NCI-H345 treated with DMSO at 0.1 percent for 48 hours (cell line): ENCODE measurements at regions not wholly inside any gene's neighbourhood (a gene's known extent, or its start where the extent isn't known, plus 50 kb on each side); places are given as distances from the start of the nearest gene placed in this dataset.
"Not testable (repeated sequence)": the region's sequence is repeated elsewhere in the genome, so short reads cannot be mapped to it uniquely, and the experiment has no call there.

ENCODE experiments used
- DNase-seq: peaks from one replicate; lab custom pipeline; 2025; ENCODE audit not compliant: unreplicated experiment; lab: John Stamatoyannopoulos, UW

GRCh38 chr6:1009103-1009502, 302.8 kb upstream of the FOXQ1 start:
- no peak for DNase-seq

DNA sequence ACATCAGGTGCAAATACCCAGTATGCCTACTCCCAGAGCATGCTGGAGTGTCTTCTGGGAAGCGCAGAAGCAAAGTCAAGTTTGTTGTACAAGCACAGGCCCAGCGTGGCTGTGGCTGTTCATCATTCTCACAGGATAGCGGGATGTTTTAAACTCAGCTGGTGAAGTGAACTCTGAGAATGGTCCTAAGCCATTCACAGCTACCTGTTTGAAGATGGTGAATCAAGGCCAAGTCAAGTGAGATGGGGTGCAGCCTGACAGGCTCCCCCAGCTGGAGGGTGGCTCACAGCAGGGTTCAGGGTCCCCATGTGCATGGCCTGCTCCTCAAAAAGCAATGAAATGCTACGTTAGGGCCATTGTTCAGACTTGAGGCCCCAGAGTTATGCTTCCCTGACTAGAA, 304.7 kb upstream of the FOXQ1 start:
- DNase-seq = no peak

DNA sequence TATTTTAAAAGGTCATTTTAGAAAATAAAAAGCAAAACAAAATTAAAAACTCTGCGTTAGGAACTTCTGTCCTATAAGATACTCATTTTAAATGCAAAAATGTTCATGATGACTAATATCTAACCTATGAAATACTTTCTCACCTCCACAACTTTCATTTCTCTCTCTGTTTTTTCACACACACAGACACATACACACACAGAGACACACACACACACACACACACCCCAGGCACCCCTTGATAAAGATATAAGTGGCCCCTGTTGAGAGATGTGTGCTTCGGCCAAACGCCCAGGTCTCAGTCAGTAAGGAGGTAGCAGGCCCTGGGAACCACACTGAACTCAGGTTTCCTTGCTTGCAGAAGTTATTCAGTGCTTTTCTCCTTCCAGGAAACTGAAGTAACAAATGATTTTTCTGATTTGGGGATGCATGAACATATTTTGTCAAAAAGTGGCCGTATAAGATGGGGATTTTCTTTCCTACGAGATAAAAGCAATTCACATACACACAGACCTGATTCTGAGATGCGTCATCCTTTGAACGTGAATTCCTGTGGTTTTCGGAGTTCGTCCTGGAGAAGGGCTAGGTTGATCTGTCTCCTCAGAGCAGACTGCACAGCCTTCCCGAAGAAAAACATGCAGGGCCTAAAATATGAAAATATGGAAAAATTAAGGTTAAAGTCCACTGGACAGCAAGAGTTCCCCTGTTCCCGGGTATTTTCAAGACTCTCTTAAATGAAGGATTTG, 306.8 kb upstream of the FOXQ1 start:
- DNase-seq = no peak

GRCh38 chr6:1003394-1004160, 308.3 kb upstream of the FOXQ1 start:
- no peak for DNase-seq

DNA sequence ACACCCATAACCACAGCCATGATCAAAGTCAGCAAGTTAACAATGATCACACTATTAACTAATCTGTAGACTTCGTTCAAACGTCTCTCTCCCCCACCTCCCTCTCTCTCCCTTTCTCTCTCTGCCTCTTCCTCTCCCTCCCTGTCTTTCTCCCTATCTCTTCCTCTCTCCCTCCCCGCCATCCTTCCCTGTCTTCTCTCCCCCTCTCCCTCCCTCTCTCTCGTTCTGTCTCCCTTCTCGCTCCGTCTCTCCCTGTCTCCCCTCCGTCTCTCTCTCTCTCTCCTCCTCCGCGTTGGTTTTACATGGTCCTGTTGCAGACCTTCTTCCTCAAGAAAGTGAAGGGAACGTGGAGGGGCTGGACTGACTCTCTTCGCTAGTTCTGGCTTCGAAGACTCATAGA, 308.9 kb upstream of the FOXQ1 start:
- DNase-seq = no peak

- no peak for DNase-seq
Observed at GRCh38 chr6:1001655-1002349, 308.9 kb upstream of the EXOC2 start.

- DNase-seq = no peak
Observed at GRCh38 chr6:999552-999951, 306.6 kb upstream of the EXOC2 start.

DNA sequence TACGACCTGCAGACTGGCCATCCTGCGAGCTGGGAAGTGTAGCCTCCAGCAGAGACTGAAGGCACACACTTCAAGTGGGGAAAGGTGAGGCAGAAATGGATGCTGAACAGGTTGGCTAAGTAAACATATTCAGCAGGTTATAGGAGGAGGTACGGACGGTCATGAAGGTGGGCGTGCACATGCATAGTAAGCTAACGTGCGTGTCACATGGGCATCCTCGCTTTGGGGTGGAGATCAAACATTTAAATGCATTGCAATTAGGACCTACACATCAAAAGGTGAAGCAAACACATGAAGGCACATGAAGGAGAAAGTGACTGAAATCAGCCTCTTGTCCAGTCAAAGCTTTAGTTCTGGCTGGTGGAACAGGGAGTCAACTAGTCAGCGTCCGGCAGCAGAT, 305.6 kb upstream of the EXOC2 start:
- no peak for DNase-seq

GRCh38 chr6:996271-996852, 303.4 kb upstream of the EXOC2 start:
- no peak for DNase-seq

DNA sequence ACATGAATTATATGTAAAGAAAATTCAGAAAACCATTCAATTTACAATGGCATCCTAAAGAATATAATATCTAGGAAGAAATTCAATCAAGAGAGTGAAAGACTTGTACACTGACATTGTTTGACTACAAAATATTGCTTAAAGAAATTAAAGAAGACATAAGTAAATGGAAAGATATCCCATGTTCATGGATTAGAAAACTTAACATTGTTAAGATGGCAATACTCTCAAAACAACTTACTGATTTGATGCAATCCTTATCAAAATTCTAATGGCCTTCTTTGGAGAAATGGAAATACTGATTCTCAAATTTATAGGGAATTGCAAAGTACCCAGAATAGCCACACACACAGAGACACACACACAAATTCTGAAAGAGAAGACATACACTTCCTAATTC, 298.3 kb upstream of the EXOC2 start:
- no peak for DNase-seq

GRCh38 chr6:984031-984430, 291.1 kb upstream of the EXOC2 start:
- no peak for DNase-seq

GRCh38 chr6:978937-979685, 286.2 kb upstream of the EXOC2 start:
- DNase-seq = no peak

DNA sequence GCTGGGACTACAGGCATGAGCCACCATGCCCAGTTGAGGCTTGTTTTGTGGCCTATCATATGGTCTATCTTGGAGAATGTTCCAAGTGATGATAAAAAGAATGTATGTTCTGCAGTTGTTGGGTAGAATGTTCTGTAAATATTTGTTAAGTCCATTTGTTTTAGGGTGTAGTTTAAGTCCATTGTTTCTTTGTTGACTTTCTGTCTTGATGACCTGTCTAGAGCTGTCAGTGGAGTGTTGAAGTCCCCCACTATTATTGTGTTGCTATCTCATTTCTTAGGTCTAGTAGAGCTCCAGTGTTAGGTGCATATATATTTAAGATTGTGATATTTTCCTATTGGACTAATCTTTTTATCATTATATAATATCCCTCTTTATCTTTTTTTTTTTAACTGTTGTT, 284.3 kb upstream of the EXOC2 start:
- not testable (repeated sequence) for DNase-seq

DNA sequence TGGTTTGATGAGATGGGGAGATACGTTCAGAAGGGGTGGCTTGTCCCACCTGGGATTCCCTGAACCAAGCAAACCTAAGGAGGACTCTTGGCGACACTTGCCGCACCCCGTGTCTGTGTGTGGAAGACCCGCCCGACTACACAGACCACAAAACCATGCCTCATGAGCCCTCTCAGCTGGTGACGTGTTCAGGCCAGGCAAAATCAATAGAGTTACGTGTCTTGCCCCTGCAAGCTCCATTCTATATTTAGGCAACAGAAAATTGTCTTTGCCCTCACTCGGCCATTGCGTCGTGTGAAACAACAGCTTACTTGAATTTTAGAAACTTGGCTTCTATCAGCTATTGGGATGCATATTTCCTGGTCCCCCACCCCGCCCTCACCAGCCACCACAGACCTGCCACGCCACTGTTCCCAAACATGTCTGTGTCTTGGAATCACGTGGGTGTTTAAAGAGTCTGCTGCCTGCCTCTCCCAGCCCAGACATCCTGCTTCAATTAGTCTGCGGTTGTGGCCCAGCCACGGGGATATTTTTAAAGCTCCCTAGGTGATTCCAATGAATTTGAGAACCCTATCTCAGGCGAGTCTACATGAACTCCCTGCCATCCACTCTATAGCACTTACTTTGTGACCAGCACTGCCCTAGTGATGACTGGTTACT, 279.2 kb upstream of the EXOC2 start:
- no peak for DNase-seq

DNA sequence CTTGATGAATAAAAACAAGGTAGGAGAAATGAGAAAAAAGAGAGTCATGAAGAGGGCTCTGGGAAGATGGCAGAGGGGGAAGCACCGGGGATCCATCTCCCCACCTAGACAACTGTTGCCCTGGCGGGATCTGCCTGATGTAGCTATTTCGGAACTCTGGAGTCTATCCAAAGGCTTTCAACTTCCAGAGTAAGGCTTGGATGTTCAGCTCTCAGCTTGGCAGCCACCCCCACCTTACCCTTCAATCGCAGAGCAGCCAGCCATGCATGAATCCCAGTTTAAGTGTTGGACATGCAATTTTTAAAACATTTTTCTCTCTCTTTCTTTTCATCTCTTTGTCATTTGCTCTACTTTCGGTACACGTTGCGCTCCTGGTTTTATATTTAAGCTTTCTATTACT, 275.9 kb upstream of the EXOC2 start:
- DNase-seq = no peak

- no peak for DNase-seq
Observed at GRCh38 chr6:967701-968100, 274.8 kb upstream of the EXOC2 start.

DNA sequence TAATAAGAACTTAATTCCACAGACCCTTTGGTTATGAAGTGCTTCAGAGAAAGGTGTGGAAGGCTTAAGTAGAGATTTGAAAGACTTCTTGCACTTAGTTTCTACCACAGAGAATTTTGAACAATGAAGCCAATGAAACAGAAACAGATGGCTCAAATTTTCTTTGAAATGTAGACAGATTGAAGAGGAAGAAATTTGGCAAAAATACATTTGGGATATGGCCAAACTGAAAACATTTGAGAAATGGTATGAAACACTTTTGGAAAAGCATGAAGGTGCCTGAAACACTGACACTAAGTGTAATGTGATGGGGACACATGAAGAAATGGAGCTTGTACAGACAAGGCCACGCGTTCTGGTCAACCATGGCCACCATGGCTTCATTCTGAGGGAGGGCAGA, 272.4 kb upstream of the EXOC2 start:
- DNase-seq = no peak

DNA sequence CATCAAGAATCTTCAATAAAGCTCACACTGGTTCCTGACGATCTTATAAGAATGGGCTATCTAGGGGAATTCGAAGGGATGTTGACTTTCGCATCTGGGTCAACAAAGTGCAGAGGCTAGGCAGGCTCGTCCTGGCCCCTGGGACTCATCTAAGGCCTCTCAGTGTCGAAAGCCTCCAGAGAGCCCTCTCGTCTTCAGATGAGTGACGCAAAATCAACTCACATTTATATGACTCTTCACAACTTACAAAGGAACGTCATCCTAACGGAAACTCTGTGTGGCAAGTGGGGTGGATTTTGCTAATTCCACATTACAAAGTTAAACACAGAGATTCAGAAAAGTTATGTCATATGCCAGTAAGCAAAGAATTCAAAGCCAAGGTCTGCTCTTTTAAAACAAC, 270.5 kb upstream of the EXOC2 start:
- no peak for DNase-seq

DNA sequence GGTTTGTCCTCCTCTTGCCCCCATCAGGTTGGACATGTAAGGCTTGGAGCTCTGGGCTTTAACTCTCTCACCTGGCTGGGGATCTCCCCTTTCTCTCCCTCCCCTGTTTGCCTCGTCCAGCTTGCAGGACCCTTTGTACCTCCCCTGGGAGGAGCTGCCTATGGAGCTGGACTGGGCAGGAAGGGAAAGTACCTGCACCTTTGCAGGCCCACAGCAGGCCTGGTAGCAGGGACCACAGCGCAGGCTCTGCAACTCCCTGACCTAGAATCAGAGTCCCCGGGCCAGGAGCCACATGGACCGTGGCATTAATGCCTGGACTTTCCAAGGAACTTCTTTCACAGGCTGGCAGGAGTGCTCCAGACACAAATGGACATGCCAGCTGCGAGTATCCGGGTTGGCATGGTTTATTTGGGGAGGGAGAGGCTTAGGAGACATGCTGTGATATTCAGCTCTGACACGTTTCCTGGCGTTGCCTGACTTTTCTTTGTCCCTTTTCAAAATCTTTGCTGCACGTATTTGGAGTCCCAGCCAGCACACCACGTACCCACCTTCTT, 268.5 kb upstream of the EXOC2 start:
- no peak for DNase-seq

DNA sequence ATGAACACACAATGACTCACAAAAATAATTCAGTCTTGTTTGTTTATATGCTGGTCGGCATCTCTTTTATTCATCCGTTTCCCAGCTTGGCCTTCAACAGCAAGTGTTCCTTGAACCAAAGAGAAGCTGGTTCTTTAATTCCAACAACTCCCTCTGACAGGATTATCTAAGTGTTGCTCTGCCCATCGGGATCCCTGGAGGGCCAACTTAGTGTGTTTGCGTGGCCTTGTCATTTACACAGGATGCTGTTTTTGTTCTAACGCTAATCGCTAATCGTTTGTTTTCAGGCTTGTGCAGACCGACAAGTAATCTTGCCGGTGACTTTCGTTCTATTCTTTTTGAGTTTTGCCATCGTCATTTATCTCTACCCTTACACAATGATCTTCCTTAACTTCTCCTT, 267.4 kb upstream of the EXOC2 start:
- DNase-seq = no peak
